Brain pericyte (primary cell): ENCODE measurements at regions not wholly inside any gene's neighbourhood (a gene's known extent, or its start where the extent isn't known, plus 50 kb on each side); places are given as distances from the start of the nearest gene placed in this dataset.

ENCODE experiments used
- DNase-seq: peaks from one replicate; pipeline ENCODE4 v3.0.0-alpha.2; 2012; ENCODE audit warnings: low read depth, low spot score

GRCh38 chr20:10771435-10772140 lies 97.8 kb upstream of the JAG1 start:
- DNase-seq = no peak

- no peak for DNase-seq
Observed at GRCh38 chr20:10774357-10774943, 100.7 kb upstream of the JAG1 start.

GRCh38 chr20:10777710-10778109 lies 103.9 kb upstream of the JAG1 start:
- DNase-seq = no peak

GRCh38 chr20:10779911-10780310 lies 106.1 kb upstream of the JAG1 start:
- DNase-seq = no peak

GRCh38 chr20:10780901-10781300 lies 107.1 kb upstream of the JAG1 start:
- DNase-seq = no peak

- no peak for DNase-seq
Observed at GRCh38 chr20:10781526-10781925, 107.7 kb upstream of the JAG1 start.

- DNase-seq = no peak
Observed at GRCh38 chr20:10783707-10784553, 110.1 kb upstream of the JAG1 start.

- no peak for DNase-seq
Observed at GRCh38 chr20:10784554-10785183, 110.9 kb upstream of the JAG1 start.

GRCh38 chr20:10786678-10787077 lies 112.9 kb upstream of the JAG1 start:
- no peak for DNase-seq

GRCh38 chr20:10788055-10788454 lies 114.3 kb upstream of the JAG1 start:
- no peak for DNase-seq

- DNase-seq = no peak
Observed at GRCh38 chr20:10788877-10789276, 115.1 kb upstream of the JAG1 start.

GRCh38 chr20:10789386-10789785 lies 115.6 kb upstream of the JAG1 start:
- DNase-seq = no peak

- DNase-seq = no peak
Observed at GRCh38 chr20:10790013-10790412, 116.2 kb upstream of the JAG1 start.

GRCh38 chr20:10792291-10792690 lies 118.5 kb upstream of the JAG1 start:
- DNase-seq = peak; percentile 79

- no peak for DNase-seq
Observed at GRCh38 chr20:10793766-10794165, 120.0 kb upstream of the JAG1 start.

GRCh38 chr20:10794765-10795164 lies 121.0 kb upstream of the JAG1 start:
- no peak for DNase-seq

GRCh38 chr20:10795286-10796026 lies 121.7 kb upstream of the JAG1 start:
- DNase-seq = no peak

- DNase-seq = no peak
Observed at GRCh38 chr20:10798811-10799210, 125.0 kb upstream of the JAG1 start.

GRCh38 chr20:10799735-10800134 lies 125.9 kb upstream of the JAG1 start:
- no peak for DNase-seq

- no peak for DNase-seq
Observed at GRCh38 chr20:10800288-10800687, 126.5 kb upstream of the JAG1 start.

- no peak for DNase-seq
Observed at GRCh38 chr20:10802236-10802635, 128.4 kb upstream of the JAG1 start.

- no peak for DNase-seq
Observed at GRCh38 chr20:10805764-10806163, 132.0 kb upstream of the JAG1 start.
